ENCODE measurements at regions not wholly inside any gene's neighbourhood (a gene's known extent, or its start where the extent isn't known, plus 50 kb on each side); places are given as distances from the start of the nearest gene placed in this dataset.
"Not testable (repeated sequence)": the region's sequence is repeated elsewhere in the genome, so short reads cannot be mapped to it uniquely, and the experiment has no call there.

- Histone ChIP-seq H3K9me3 (peaks cover 0 to 5% (median 0%) of the 10 kb centered on the region in 3 donors), H3K4me3 (no peak overlapping the region), H3K27me3 (no peaks in the 10 kb centered on the region), H3K27ac (no peak overlapping the region), H3K36me3 (no peaks in the 10 kb centered on the region), H3K4me1 (no peaks in the 10 kb centered on the region)
- intact Hi-C loops (cut with DNase I; ENCODE audit: low total_unique reads) = no loop called here
- no peak for DNase-seq
- TF ChIP-seq, protein P1, sequence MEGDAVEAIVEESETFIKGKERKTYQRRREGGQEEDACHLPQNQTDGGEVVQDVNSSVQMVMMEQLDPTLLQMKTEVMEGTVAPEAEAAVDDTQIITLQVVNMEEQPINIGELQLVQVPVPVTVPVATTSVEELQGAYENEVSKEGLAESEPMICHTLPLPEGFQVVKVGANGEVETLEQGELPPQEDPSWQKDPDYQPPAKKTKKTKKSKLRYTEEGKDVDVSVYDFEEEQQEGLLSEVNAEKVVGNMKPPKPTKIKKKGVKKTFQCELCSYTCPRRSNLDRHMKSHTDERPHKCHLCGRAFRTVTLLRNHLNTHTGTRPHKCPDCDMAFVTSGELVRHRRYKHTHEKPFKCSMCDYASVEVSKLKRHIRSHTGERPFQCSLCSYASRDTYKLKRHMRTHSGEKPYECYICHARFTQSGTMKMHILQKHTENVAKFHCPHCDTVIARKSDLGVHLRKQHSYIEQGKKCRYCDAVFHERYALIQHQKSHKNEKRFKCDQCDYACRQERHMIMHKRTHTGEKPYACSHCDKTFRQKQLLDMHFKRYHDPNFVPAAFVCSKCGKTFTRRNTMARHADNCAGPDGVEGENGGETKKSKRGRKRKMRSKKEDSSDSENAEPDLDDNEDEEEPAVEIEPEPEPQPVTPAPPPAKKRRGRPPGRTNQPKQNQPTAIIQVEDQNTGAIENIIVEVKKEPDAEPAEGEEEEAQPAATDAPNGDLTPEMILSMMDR (IDR thresholded peaks at IDR 0.05) = no peak
Measured at GRCh38 chr18:43982582-43982981, 698.1 kb upstream of the SETBP1 start.

DNA sequence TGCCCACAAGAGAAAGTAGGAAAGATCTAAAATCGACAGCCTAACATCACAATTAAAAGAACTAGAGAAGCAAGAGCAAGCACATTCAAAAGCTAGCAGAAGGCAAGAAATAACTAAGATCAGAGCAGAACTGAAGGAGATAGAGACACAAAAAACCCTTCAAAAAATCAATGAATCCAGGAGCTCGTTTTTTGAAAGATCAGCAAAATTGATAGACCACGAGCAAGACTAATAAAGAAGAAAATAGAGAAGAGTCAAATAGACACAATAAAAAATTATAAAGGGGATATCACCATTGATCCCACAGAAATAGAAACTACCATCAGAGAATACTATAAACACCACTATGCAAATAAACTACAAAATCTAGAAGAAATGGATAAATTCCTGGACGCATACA lies 693.6 kb upstream of the SETBP1 start:
- DNase-seq; H3K27me3 ChIP-seq; H3K36me3 ChIP-seq; intact Hi-C loops (cut with DNase I; ENCODE audit: low total_unique reads); H3K4me3 ChIP-seq; H3K4me1 ChIP-seq; H3K27ac ChIP-seq; H3K9me3 ChIP-seq: not testable (repeated sequence)

DNA sequence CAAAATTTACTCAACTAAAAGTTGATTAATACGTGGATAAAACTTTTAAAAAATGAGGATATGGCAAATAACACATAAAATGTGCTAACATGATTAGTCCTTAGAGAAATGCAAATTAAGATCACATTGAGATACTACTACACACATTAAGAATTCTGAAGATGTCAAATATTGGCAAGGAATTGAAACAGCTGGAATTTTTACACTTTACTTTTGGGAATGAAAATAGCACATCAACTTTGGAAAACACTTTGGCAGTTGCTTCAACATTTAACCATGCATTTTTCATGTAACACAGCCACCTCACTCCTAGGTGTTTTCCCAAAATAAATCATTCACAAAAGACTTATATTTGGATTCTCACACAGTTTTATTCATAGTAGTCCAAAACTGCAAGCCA lies 687.9 kb upstream of the SETBP1 start:
- Histone ChIP-seq H3K9me3 (peaks cover 0 to 3% (median 0%) of the 10 kb centered on the region in 3 donors), H3K27me3 (no peaks in the 10 kb centered on the region), H3K36me3 (no peaks in the 10 kb centered on the region), H3K27ac (no peak overlapping the region), H3K4me1 (no peaks in the 10 kb centered on the region), H3K4me3 (no peak overlapping the region)
- TF ChIP-seq, protein P1 (IDR thresholded peaks at IDR 0.05) = no peak
- DNase-seq = no peak
- intact Hi-C loops (cut with DNase I; ENCODE audit: low total_unique reads) = no loop called here

DNA sequence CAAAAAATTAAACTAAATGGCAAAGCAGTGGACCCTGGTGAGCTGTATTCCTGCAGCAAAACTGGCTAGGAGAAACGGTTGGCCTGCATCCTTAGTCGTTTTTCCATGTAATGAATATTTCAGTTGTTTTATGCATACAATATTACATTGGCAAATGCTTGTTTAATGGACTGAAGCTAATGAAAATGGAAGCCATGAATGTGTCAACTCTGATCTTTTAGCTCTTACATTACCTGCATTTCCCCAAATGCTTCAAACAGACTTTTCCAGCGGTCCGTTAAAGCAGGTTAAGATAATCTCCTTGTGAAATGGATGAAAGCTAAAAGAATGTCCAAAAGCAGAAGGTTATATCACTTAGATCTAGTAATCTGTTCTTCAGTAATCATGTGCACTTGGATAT lies 686.3 kb upstream of the SETBP1 start:
- H3K4me1 ChIP-seq = no peaks in the 10 kb centered on the region
- H3K27ac ChIP-seq = no peak overlapping the region
- H3K9me3 ChIP-seq = no peaks in the 10 kb centered on the region
- H3K36me3 ChIP-seq = no peaks in the 10 kb centered on the region
- intact Hi-C loops (cut with DNase I; ENCODE audit: low total_unique reads) = no loop called here
- DNase-seq = no peak
- TF ChIP-seq, protein P1 (IDR thresholded peaks at IDR 0.05) = no peak
- no peaks in the 10 kb centered on the region for H3K27me3 ChIP-seq
- H3K4me3 ChIP-seq = no peak overlapping the region

DNA sequence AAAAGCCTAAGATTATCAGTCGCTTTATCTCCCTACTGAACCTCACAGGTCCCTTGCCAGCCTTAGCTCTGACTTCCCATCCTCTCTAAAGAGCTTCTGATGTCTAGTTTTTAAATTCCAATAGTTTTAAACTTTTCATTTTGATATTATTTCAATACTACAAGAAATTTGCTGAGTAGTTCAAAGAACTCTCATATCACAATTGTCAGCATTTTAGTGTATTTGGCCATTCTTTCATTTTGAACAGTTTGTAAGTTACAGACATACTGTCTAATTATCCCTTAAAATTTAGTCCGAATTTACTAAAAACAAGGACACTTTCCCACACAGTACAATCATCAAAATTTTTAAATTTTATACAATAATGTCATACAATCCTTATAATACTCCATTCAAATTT lies 666.8 kb upstream of the SETBP1 start:
- intact Hi-C loops (cut with DNase I; ENCODE audit: low total_unique reads) = no loop called here
- Histone ChIP-seq H3K36me3 (no peaks in the 10 kb centered on the region), H3K27ac (no peak overlapping the region), H3K27me3 (no peaks in the 10 kb centered on the region), H3K4me1 (no peaks in the 10 kb centered on the region), H3K9me3 (no peaks in the 10 kb centered on the region), H3K4me3 (no peak overlapping the region)
- DNase-seq = no peak
- TF ChIP-seq, protein P1 (IDR thresholded peaks at IDR 0.05) = no peak

GRCh38 chr18:44025421-44025820 lies 655.3 kb upstream of the SETBP1 start:
- TF ChIP-seq, protein P1 (IDR thresholded peaks at IDR 0.05) = no peak
- no peak for DNase-seq
- peaks cover 0 to 9% (median 0%) of the 10 kb centered on the region in 4 donors for H3K4me1 ChIP-seq
- no peak overlapping the region for H3K27ac ChIP-seq
- no peaks in the 10 kb centered on the region for H3K36me3 ChIP-seq
- no peaks in the 10 kb centered on the region for H3K9me3 ChIP-seq
- no peak overlapping the region for H3K4me3 ChIP-seq
- H3K27me3 ChIP-seq = no peaks in the 10 kb centered on the region
- intact Hi-C loops (cut with DNase I; ENCODE audit: low total_unique reads) = no loop called here

Measured in tibial artery (tissue), 4 donors.